Activated CD8-positive, alpha-beta T cell treated with anti-CD3 and anti-CD28 coated beads for 36 hours (primary cell): ENCODE measurements at regions not wholly inside any gene's neighbourhood (a gene's known extent, or its start where the extent isn't known, plus 50 kb on each side); places are given as distances from the start of the nearest gene placed in this dataset.

Experiments
- ATAC-seq: fragments of 200-7000 bp; cut with Tn5 transposase; one replicate; pipeline ENCODE4 v1.10.0; 2021; ENCODE audit warnings: mild to moderate bottlenecking, moderate library complexity
- CTCF ChIA-PET: fragments of 350-600 bp; sonication (Branson Sonifier 250); formaldehyde crosslinking; loops from one replicate; lab custom pipeline; 2021; ENCODE audit warnings: antibody characterized with exemption; lab: Charles Lee
- POLR2A ChIA-PET: fragments of 350-600 bp; sonication (Branson Sonifier 250); formaldehyde crosslinking; loops from one replicate; lab custom pipeline; 2021; ENCODE audit warnings: antibody characterized with exemption; lab: Charles Lee
- DNase-seq: peaks from one replicate; pipeline ENCODE4 v3.0.0-alpha.2; 2020
- H3K27ac Mint-ChIP-seq: one replicate; pipeline ENCODE4 v1.8.0; 2021; ENCODE audit warnings: mild to moderate bottlenecking, mixed read lengths
- H3K27me3 Mint-ChIP-seq: one replicate; pipeline ENCODE4 v1.8.0; 2021; ENCODE audit warnings: mixed read lengths
- H3K36me3 Mint-ChIP-seq: one replicate; pipeline ENCODE4 v1.8.0; 2021; ENCODE audit warnings: low read depth, mixed read lengths
- H3K4me1 Mint-ChIP-seq: one replicate; pipeline ENCODE4 v1.8.0; 2021; ENCODE audit warnings: low read depth, mixed read lengths
- H3K4me3 Mint-ChIP-seq: one replicate; pipeline ENCODE4 v1.8.0; 2021; ENCODE audit warnings: mild to moderate bottlenecking, moderate library complexity, mixed read lengths
- H3K9me3 Mint-ChIP-seq: one replicate; pipeline ENCODE4 v1.8.0; 2021; ENCODE audit warnings: mixed read lengths
- CTCF ChIP-seq: fragments of 200-600 bp; IDR thresholded peaks from one replicate; pipeline ENCODE4 v1.8.0; 2022; ENCODE audit warnings: antibody characterized with exemption, mild to moderate bottlenecking
- intact Hi-C: fragments of 100-400 bp; cut with micrococcal nuclease; formaldehyde crosslinking; loops from one replicate; pipeline ENCODE4 v1.10.0; 2022

- intact Hi-C loops: no loop called here
- peak; percentile 30 for DNase-seq
- Mint-ChIP-seq H3K4me3 (no peak overlapping the region), H3K9me3 (peaks cover 22% of the 10 kb centered on the region), H3K36me3 (peaks cover 4% of the 10 kb centered on the region), H3K4me1 (no peaks in the 10 kb centered on the region), H3K27ac (no peak overlapping the region), H3K27me3 (peaks cover 24% of the 10 kb centered on the region)
- no peak for ATAC-seq
- POLR2A ChIA-PET: no interaction called here
- peak; percentile 87 for TF ChIP-seq CTCF
- CTCF ChIA-PET: interaction anchor here (1.1 kb wide), 1 partner anchor 17 kb away, joined by 3 read pairs; no protein-coding TSS in a partner anchor
These were observed 143.2 kb downstream of the PTPRU start for GRCh38 chr1:29379443-29380073.
